ENCODE measurements at regions not wholly inside any gene's neighbourhood (a gene's known extent, or its start where the extent isn't known, plus 50 kb on each side); places are given as distances from the start of the nearest gene placed in this dataset.
"Not testable (repeated sequence)": the region's sequence is repeated elsewhere in the genome, so short reads cannot be mapped to it uniquely, and the experiment has no call there.

- H3K27ac ChIP-seq, result no peak overlapping the region
- no peak overlapping the region for H3K4me3 ChIP-seq
- TF ChIP-seq CTCF (conservative IDR thresholded peaks at IDR 0.05) (no peak), EZH2 (IDR thresholded peaks at IDR 0.05; ENCODE audit: low read depth) (no peak)
- no peaks in the 10 kb centered on the region for H3K4me1 ChIP-seq (replicated peaks; ENCODE audit: insufficient read depth)
- H3F3A ChIP-seq (ENCODE audit: insufficient read depth, low read depth), result no peaks in the 10 kb centered on the region
- intact Hi-C loops (cut with micrococcal nuclease; ENCODE audit: unreplicated experiment), result no loop called here
- H4K20me1 ChIP-seq (ENCODE audit: insufficient read depth), result no peaks in the 10 kb centered on the region
- CTCF ChIA-PET, result no interaction called here
- POLR2A ChIA-PET (ENCODE audit: unreplicated experiment), result no interaction called here
- no TSS peak for BruUV-seq (replicated peaks)
- H3K4me2 ChIP-seq, result no peak overlapping the region
- no peak overlapping the region for H2AFZ ChIP-seq
- no peaks in the 10 kb centered on the region for H3K36me3 ChIP-seq (ENCODE audit: low read depth)
- H3K27me3 ChIP-seq (ENCODE audit: insufficient read depth, low read depth), result no peaks in the 10 kb centered on the region
- H3K9me3 ChIP-seq (ENCODE audit: insufficient read depth, low read depth), result no peaks in the 10 kb centered on the region
- DNase-seq, result no peak
- H3K9me2 ChIP-seq (ENCODE audit: insufficient read depth), result no peaks in the 10 kb centered on the region
- no peaks in the 10 kb centered on the region for H3K79me2 ChIP-seq (ENCODE audit: low read depth)
Observed at GRCh38 chr18:10252494-10252893, 201.9 kb upstream of the APCDD1 start.

- POLR2A ChIA-PET (ENCODE audit: unreplicated experiment), result no interaction called here
- no peaks in the 10 kb centered on the region for H3K36me3 ChIP-seq (ENCODE audit: low read depth)
- H3K79me2 ChIP-seq (ENCODE audit: low read depth), result no peaks in the 10 kb centered on the region
- no peak for DNase-seq
- no peak overlapping the region for H3K27ac ChIP-seq
- intact Hi-C loops (cut with micrococcal nuclease; ENCODE audit: unreplicated experiment), result no loop called here
- BruUV-seq (replicated peaks), result no TSS peak
- CTCF ChIA-PET, result no interaction called here
- no peaks in the 10 kb centered on the region for H3K4me1 ChIP-seq (replicated peaks; ENCODE audit: insufficient read depth)
- no peaks in the 10 kb centered on the region for H3K27me3 ChIP-seq (ENCODE audit: insufficient read depth, low read depth)
- no peaks in the 10 kb centered on the region for H4K20me1 ChIP-seq (ENCODE audit: insufficient read depth)
- H3K9me3 ChIP-seq (ENCODE audit: insufficient read depth, low read depth), result no peaks in the 10 kb centered on the region
- no peaks in the 10 kb centered on the region for H3K9me2 ChIP-seq (ENCODE audit: insufficient read depth)
- no peaks in the 10 kb centered on the region for H3F3A ChIP-seq (ENCODE audit: insufficient read depth, low read depth)
- no peak overlapping the region for H3K4me2 ChIP-seq
- TF ChIP-seq CTCF (conservative IDR thresholded peaks at IDR 0.05), result no peak
- TF ChIP-seq EZH2 (IDR thresholded peaks at IDR 0.05; ENCODE audit: low read depth), result no peak
- H3K4me3 ChIP-seq, result no peak overlapping the region
- H2AFZ ChIP-seq, result no peak overlapping the region
Observed at GRCh38 chr18:10252952-10253705, 201.3 kb upstream of the APCDD1 start.

- H3K27ac ChIP-seq; H3K27me3 ChIP-seq (ENCODE audit: insufficient read depth, low read depth); BruUV-seq (replicated peaks); CTCF ChIA-PET; H3K9me2 ChIP-seq (ENCODE audit: insufficient read depth); intact Hi-C loops (cut with micrococcal nuclease; ENCODE audit: unreplicated experiment); POLR2A ChIA-PET (ENCODE audit: unreplicated experiment); H2AFZ ChIP-seq; H3F3A ChIP-seq (ENCODE audit: insufficient read depth, low read depth); H3K4me2 ChIP-seq; H3K79me2 ChIP-seq (ENCODE audit: low read depth); H3K4me3 ChIP-seq; H3K36me3 ChIP-seq (ENCODE audit: low read depth); H3K9me3 ChIP-seq (ENCODE audit: insufficient read depth, low read depth); H4K20me1 ChIP-seq (ENCODE audit: insufficient read depth); H3K4me1 ChIP-seq (replicated peaks; ENCODE audit: insufficient read depth); DNase-seq: not testable (repeated sequence)
Observed at GRCh38 chr18:10256276-10256675, 198.2 kb upstream of the APCDD1 start.
